ENCODE measurements at regions not wholly inside any gene's neighbourhood (a gene's known extent, or its start where the extent isn't known, plus 50 kb on each side); places are given as distances from the start of the nearest gene placed in this dataset.

DNA sequence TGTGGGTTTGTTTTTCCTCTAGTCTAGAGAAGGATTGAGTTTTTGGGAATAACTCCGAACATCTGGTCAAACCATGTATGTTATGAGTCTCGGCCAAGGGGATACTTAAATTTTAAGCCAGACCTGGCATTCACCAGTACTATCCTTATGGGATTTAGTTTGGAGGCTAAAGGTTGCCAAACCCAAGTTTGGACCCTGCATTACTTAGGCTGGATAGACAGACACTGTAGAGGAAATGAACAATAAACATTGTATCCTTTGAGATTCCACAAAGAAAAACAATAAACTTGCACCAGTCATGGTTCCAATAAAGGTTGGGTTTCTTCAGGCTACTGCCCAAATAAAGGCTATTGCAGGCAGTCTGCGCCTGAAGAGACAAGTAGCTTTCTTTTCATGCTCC lies 296.7 kb upstream of the MEF2C start:
- no peak for TF ChIP-seq CTCF (IDR thresholded peaks at IDR 0.05)
- no peak for TF ChIP-seq POLR2A (IDR thresholded peaks at IDR 0.05)
